ENCODE measurements at regions not wholly inside any gene's neighbourhood (a gene's known extent, or its start where the extent isn't known, plus 50 kb on each side); places are given as distances from the start of the nearest gene placed in this dataset.

DNA sequence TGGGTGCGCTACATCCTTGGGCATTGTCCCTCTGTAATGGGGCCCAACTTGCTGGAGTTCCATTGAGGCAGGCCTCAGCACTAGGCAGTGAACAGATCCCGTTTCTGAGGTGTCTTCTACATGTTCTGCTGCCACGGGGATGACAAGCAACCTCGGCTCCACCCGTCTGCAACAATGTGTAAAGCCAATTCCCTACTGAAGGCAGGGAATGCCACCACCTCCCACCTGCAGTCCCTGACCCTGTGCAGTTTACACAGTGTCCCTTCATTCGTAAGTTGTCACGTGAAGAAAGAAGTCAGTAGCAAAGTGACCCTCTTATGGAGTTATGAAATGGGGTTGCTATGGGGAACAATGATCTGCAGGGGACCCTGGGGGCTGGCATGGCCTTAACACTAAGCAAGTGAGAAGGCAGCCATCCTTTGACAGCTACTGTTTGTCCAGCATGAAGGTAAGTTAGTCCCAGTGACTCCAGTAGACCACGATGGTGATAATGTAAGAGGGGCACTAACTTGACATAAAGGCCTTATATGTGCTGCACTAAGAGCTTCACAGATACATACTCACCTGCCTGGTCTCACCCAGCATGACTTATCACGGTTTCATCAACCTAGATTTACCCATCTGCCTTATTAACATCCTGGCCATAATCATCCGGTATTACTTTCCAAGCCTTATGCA is 130.6 kb upstream of the ZSWIM2 start:
- TF ChIP-seq, protein P1, sequence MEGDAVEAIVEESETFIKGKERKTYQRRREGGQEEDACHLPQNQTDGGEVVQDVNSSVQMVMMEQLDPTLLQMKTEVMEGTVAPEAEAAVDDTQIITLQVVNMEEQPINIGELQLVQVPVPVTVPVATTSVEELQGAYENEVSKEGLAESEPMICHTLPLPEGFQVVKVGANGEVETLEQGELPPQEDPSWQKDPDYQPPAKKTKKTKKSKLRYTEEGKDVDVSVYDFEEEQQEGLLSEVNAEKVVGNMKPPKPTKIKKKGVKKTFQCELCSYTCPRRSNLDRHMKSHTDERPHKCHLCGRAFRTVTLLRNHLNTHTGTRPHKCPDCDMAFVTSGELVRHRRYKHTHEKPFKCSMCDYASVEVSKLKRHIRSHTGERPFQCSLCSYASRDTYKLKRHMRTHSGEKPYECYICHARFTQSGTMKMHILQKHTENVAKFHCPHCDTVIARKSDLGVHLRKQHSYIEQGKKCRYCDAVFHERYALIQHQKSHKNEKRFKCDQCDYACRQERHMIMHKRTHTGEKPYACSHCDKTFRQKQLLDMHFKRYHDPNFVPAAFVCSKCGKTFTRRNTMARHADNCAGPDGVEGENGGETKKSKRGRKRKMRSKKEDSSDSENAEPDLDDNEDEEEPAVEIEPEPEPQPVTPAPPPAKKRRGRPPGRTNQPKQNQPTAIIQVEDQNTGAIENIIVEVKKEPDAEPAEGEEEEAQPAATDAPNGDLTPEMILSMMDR (IDR thresholded peaks at IDR 0.05): no peak
- TF ChIP-seq POLR2AphosphoS5 (IDR thresholded peaks at IDR 0.05): no peak
- TF ChIP-seq POLR2A (IDR thresholded peaks at IDR 0.05): no peak

Measured in gastroesophageal sphincter (tissue), 3 donors.